22Rv1 (cell line): ENCODE measurements at regions not wholly inside any gene's neighbourhood (a gene's known extent, or its start where the extent isn't known, plus 50 kb on each side); places are given as distances from the start of the nearest gene placed in this dataset.

Experiments
- CTCF ChIP-seq: fragments of 450-650 bp; IDR thresholded peaks from 2 replicates; pipeline ENCODE4 v1.5.1; 2017; ENCODE audit warnings: mild to moderate bottlenecking
- ZFX ChIP-seq: fragments of 450-650 bp; IDR thresholded peaks from 2 replicates; pipeline ENCODE4 v1.6.1; 2017; ENCODE audit warnings: antibody characterized with exemption, borderline replicate concordance

GRCh38 chr16:85311741-85312140, 199.5 kb upstream of the CIBAR2 start:
- TF ChIP-seq CTCF (no peak), ZFX (no peak)
